SHP77 treated with DMSO at 0.1 percent for 48 hours (cell line): ENCODE measurements at regions not wholly inside any gene's neighbourhood (a gene's known extent, or its start where the extent isn't known, plus 50 kb on each side); places are given as distances from the start of the nearest gene placed in this dataset.
A peak's percentile ranks its signal among the peaks of the same experiment; 100 is the strongest.

Experiments used
- DNase-seq: peaks from one replicate; lab custom pipeline; 2025; lab: John Stamatoyannopoulos, UW

- DNase-seq, result no peak
Observed at GRCh38 chr20:63087236-63087871, 80.6 kb upstream of the BHLHE23 start.

- DNase-seq, result no peak
Observed at GRCh38 chr20:63086421-63087235, 79.9 kb upstream of the BHLHE23 start.

- DNase-seq, result peak; percentile 31
Observed at GRCh38 chr20:63085151-63085861, 78.5 kb upstream of the BHLHE23 start.

- DNase-seq, result no peak
Observed at GRCh38 chr20:63084563-63084927, 77.8 kb upstream of the BHLHE23 start.

GRCh38 chr20:63083831-63084562 lies 77.2 kb upstream of the BHLHE23 start:
- no peak for DNase-seq

- DNase-seq, result no peak
Observed at GRCh38 chr20:63082939-63083735, 76.4 kb upstream of the BHLHE23 start.

GRCh38 chr20:63082308-63082938 lies 75.7 kb upstream of the BHLHE23 start:
- DNase-seq, result no peak

GRCh38 chr20:63081831-63082230 lies 75.1 kb upstream of the BHLHE23 start:
- no peak for DNase-seq

GRCh38 chr20:63081351-63081750 lies 74.6 kb upstream of the BHLHE23 start:
- no peak for DNase-seq

- DNase-seq, result no peak
Observed at GRCh38 chr20:63080811-63081210, 74.0 kb upstream of the BHLHE23 start.

GRCh38 chr20:63080411-63080810 lies 73.6 kb upstream of the BHLHE23 start:
- no peak for DNase-seq

GRCh38 chr20:63079971-63080370 lies 73.2 kb upstream of the BHLHE23 start:
- no peak for DNase-seq

GRCh38 chr20:63077705-63078104 lies 70.9 kb upstream of the BHLHE23 start:
- DNase-seq, result no peak

- no peak for DNase-seq
Observed at GRCh38 chr20:63076421-63076820, 69.7 kb upstream of the BHLHE23 start.

- DNase-seq, result no peak
Observed at GRCh38 chr20:63074631-63075030, 67.9 kb upstream of the BHLHE23 start.

- DNase-seq, result no peak
Observed at GRCh38 chr20:63074182-63074581, 67.4 kb upstream of the BHLHE23 start.

GRCh38 chr20:63073738-63074065 lies 66.9 kb upstream of the BHLHE23 start:
- DNase-seq, result no peak

- no peak for DNase-seq
Observed at GRCh38 chr20:63072991-63073737, 66.4 kb upstream of the BHLHE23 start.

- DNase-seq, result no peak
Observed at GRCh38 chr20:63072231-63072791, 65.5 kb upstream of the BHLHE23 start.

GRCh38 chr20:63071541-63072181 lies 64.9 kb upstream of the BHLHE23 start:
- DNase-seq, result peak; percentile 26
